ENCODE measurements at regions not wholly inside any gene's neighbourhood (a gene's known extent, or its start where the extent isn't known, plus 50 kb on each side); places are given as distances from the start of the nearest gene placed in this dataset.

DNA sequence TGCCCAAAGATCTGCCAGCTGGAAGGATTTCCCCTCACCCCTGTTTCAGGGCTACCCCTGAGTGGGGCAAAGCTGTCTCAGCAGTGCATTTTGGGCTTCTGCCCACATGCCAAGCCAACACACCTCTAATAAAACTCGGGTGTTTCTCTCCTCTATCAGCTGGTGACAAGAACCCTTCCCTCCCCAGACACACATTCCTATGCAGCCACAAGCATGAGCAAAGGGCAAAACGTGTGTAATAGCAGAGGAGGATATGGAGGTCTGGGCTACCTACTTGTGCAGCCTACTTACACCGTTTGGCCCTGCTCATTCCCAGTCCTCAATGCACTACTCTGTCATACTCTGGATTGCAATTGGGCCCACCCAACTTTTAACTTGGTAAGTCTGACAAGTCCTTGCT, 101.3 kb downstream of the IYD start:
- TF ChIP-seq, protein P1, sequence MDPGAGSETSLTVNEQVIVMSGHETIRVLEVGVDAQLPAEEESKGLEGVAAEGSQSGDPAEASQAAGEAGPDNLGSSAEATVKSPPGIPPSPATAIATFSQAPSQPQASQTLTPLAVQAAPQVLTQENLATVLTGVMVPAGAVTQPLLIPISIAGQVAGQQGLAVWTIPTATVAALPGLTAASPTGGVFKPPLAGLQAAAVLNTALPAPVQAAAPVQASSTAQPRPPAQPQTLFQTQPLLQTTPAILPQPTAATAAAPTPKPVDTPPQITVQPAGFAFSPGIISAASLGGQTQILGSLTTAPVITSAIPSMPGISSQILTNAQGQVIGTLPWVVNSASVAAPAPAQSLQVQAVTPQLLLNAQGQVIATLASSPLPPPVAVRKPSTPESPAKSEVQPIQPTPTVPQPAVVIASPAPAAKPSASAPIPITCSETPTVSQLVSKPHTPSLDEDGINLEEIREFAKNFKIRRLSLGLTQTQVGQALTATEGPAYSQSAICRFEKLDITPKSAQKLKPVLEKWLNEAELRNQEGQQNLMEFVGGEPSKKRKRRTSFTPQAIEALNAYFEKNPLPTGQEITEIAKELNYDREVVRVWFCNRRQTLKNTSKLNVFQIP (CRISPR knock-in tag; IDR thresholded peaks at IDR 0.05; ENCODE audit: borderline replicate concordance, low read depth), result no peak
- TF ChIP-seq GLIS3 (CRISPR knock-in tag; IDR thresholded peaks at IDR 0.05) (no peak), ARNTL (CRISPR knock-in tag; IDR thresholded peaks at IDR 0.05; ENCODE audit: borderline replicate concordance, low read depth) (no peak), RARB (CRISPR knock-in tag; IDR thresholded peaks at IDR 0.05) (no peak)
- ATAC-seq, result no peak

DNA sequence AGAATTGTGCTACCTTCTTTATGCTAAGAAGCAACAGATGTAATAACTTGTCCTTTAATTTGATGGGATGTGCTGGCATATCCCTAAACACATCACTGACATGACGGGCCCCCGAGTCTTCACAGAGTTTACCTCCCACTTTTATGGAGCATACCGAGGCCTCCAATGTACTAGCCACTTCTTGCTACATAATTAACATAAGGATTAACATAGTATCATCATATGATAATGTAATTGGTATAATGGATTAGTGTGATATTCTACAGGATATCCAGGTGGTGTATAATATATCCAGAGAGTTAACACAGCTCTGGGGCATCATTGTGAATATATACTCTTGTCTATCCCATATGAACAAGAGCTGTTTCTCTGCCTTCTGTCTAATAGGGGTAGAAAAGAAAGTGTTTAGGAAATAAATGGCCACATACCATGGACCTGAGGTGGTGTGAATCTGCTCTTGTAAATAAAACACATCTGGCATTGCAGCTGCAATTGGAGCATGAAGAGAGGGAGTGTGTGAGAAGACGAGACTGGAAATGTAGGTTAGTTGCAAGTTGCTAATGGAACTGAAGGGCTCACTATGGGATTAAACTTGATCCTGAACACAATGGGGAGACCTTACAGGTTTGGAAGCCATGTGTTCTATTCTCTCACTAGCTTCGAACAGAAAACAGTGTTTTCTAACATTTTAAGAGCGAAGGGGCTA, 102.3 kb downstream of the IYD start:
- no peak for ATAC-seq
- TF ChIP-seq, protein P2, sequence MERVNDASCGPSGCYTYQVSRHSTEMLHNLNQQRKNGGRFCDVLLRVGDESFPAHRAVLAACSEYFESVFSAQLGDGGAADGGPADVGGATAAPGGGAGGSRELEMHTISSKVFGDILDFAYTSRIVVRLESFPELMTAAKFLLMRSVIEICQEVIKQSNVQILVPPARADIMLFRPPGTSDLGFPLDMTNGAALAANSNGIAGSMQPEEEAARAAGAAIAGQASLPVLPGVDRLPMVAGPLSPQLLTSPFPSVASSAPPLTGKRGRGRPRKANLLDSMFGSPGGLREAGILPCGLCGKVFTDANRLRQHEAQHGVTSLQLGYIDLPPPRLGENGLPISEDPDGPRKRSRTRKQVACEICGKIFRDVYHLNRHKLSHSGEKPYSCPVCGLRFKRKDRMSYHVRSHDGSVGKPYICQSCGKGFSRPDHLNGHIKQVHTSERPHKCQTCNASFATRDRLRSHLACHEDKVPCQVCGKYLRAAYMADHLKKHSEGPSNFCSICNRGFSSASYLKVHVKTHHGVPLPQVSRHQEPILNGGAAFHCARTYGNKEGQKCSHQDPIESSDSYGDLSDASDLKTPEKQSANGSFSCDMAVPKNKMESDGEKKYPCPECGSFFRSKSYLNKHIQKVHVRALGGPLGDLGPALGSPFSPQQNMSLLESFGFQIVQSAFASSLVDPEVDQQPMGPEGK (CRISPR knock-in tag; IDR thresholded peaks at IDR 0.05; ENCODE audit: borderline replicate concordance), result no peak
- TF ChIP-seq ISL1 (CRISPR knock-in tag; IDR thresholded peaks at IDR 0.05), result no peak
- TF ChIP-seq ZNF70 (CRISPR knock-in tag; IDR thresholded peaks at IDR 0.05), result no peak
- TF ChIP-seq ZNF8 (CRISPR knock-in tag; IDR thresholded peaks at IDR 0.05), result no peak
- TF ChIP-seq, protein P3, sequence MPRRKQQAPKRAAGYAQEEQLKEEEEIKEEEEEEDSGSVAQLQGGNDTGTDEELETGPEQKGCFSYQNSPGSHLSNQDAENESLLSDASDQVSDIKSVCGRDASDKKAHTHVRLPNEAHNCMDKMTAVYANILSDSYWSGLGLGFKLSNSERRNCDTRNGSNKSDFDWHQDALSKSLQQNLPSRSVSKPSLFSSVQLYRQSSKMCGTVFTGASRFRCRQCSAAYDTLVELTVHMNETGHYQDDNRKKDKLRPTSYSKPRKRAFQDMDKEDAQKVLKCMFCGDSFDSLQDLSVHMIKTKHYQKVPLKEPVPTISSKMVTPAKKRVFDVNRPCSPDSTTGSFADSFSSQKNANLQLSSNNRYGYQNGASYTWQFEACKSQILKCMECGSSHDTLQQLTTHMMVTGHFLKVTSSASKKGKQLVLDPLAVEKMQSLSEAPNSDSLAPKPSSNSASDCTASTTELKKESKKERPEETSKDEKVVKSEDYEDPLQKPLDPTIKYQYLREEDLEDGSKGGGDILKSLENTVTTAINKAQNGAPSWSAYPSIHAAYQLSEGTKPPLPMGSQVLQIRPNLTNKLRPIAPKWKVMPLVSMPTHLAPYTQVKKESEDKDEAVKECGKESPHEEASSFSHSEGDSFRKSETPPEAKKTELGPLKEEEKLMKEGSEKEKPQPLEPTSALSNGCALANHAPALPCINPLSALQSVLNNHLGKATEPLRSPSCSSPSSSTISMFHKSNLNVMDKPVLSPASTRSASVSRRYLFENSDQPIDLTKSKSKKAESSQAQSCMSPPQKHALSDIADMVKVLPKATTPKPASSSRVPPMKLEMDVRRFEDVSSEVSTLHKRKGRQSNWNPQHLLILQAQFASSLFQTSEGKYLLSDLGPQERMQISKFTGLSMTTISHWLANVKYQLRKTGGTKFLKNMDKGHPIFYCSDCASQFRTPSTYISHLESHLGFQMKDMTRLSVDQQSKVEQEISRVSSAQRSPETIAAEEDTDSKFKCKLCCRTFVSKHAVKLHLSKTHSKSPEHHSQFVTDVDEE (CRISPR knock-in tag; IDR thresholded peaks at IDR 0.05), result no peak
- TF ChIP-seq, protein P1 (CRISPR knock-in tag; IDR thresholded peaks at IDR 0.05; ENCODE audit: borderline replicate concordance, low read depth), result no peak
- TF ChIP-seq PPARA (CRISPR knock-in tag; IDR thresholded peaks at IDR 0.05; ENCODE audit: borderline replicate concordance), result no peak
- TF ChIP-seq ZFP3 (CRISPR knock-in tag; IDR thresholded peaks at IDR 0.05), result no peak
- TF ChIP-seq, protein P4, sequence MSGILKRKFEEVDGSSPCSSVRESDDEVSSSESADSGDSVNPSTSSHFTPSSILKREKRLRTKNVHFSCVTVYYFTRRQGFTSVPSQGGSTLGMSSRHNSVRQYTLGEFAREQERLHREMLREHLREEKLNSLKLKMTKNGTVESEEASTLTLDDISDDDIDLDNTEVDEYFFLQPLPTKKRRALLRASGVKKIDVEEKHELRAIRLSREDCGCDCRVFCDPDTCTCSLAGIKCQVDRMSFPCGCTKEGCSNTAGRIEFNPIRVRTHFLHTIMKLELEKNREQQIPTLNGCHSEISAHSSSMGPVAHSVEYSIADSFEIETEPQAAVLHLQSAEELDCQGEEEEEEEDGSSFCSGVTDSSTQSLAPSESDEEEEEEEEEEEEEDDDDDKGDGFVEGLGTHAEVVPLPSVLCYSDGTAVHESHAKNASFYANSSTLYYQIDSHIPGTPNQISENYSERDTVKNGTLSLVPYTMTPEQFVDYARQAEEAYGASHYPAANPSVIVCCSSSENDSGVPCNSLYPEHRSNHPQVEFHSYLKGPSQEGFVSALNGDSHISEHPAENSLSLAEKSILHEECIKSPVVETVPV (CRISPR knock-in tag; IDR thresholded peaks at IDR 0.05), result no peak
- no peak for TF ChIP-seq ZC3H10 (CRISPR knock-in tag; IDR thresholded peaks at IDR 0.05)
- TF ChIP-seq TCF4 (CRISPR knock-in tag; IDR thresholded peaks at IDR 0.05; ENCODE audit: borderline replicate concordance), result no peak
- no peak for TF ChIP-seq GLIS3 (CRISPR knock-in tag; IDR thresholded peaks at IDR 0.05)
- TF ChIP-seq OSR1 (CRISPR knock-in tag; IDR thresholded peaks at IDR 0.05), result no peak
- TF ChIP-seq, protein P5, sequence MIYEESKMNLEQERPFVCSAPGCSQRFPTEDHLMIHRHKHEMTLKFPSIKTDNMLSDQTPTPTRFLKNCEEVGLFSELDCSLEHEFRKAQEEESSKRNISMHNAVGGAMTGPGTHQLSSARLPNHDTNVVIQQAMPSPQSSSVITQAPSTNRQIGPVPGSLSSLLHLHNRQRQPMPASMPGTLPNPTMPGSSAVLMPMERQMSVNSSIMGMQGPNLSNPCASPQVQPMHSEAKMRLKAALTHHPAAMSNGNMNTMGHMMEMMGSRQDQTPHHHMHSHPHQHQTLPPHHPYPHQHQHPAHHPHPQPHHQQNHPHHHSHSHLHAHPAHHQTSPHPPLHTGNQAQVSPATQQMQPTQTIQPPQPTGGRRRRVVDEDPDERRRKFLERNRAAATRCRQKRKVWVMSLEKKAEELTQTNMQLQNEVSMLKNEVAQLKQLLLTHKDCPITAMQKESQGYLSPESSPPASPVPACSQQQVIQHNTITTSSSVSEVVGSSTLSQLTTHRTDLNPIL (CRISPR knock-in tag; IDR thresholded peaks at IDR 0.05; ENCODE audit: low read depth), result no peak
- no peak for TF ChIP-seq ZNF565 (CRISPR knock-in tag; conservative IDR thresholded peaks at IDR 0.05; ENCODE audit: low read depth)
- no peak for TF ChIP-seq SNAI2 (CRISPR knock-in tag; IDR thresholded peaks at IDR 0.05)

All from SK-N-SH treated with all-trans-retinoic acid at 6 μM for 48 hours (cell line).